Body of pancreas (tissue), 4 donors: ENCODE measurements at regions not wholly inside any gene's neighbourhood (a gene's known extent, or its start where the extent isn't known, plus 50 kb on each side); places are given as distances from the start of the nearest gene placed in this dataset.
"Not testable (repeated sequence)": the region's sequence is repeated elsewhere in the genome, so short reads cannot be mapped to it uniquely, and the experiment has no call there.

Experiments used
- ATAC-seq: fragments of 150-250 bp; one replicate; pipeline ENCODE4 v1.9.1; 2016
- DNase-seq, 4 donors: peaks; one replicate each; pipeline ENCODE4 v3.0.0-alpha.2; 2019
- H3K27ac ChIP-seq, 4 donors: fragments of 200-600 bp; sonication (generic); 1 replicate in 3 of 4; 2 replicates in 1 of 4; pipeline versions ENCODE4 v1.5.1 to v1.6.1; 2016 to 2019; ENCODE audit warnings: mild to moderate bottlenecking in 1 of 4, mixed read lengths in 1 of 4, moderate library complexity in 1 of 4
- H3K27me3 ChIP-seq, 2 donors: fragments of 200-600 bp; sonication (generic); one replicate each; pipeline ENCODE4 v1.6.0; 2016; ENCODE audit warnings: mild to moderate bottlenecking in 1 of 2
- H3K36me3 ChIP-seq, 2 donors: fragments of 200-600 bp; sonication (generic); replicated peaks in 1 of 2; 2 replicates each; pipeline ENCODE4 v1.5.1; 2016; ENCODE audit warnings: low read depth in 2 of 2; ENCODE audit not compliant: insufficient read depth in 1 of 2
- H3K4me1 ChIP-seq: fragments of 200-600 bp; sonication (generic); one replicate; pipeline ENCODE4 v1.6.0; 2016
- H3K4me3 ChIP-seq, 2 donors: fragments of 200-600 bp; sonication (generic); 1 replicate in 1 of 2; 2 replicates in 1 of 2; pipeline ENCODE4 v1.5.1; 2016 to 2019
- H3K9me3 ChIP-seq, 3 donors: fragments of 200-600 bp; sonication (generic); 1 replicate in 2 of 3; 2 replicates in 1 of 3; pipeline ENCODE4 v1.5.1; 2016
- CTCF ChIP-seq, 7 experiments: fragments of 450-650 bp in 4 of 7; fragments of 200-600 bp in 3 of 7; sonication (generic) in 3 of 7; IDR thresholded peaks; one replicate each; pipeline ENCODE4 v1.5.1; 2016 to 2019; ENCODE audit warnings: antibody characterized with exemption in 7 of 7
- POLR2A ChIP-seq, 3 donors: fragments of 450-650 bp; IDR thresholded peaks; one replicate each; pipeline ENCODE4 v1.6.1; 2016; ENCODE audit warnings: antibody characterized with exemption in 3 of 3, mild to moderate bottlenecking in 2 of 3
- WGBS, 2 donors: methylation state at CpG; one replicate each; pipeline ENCODE4 v1.1.5; 2017; 5-methylcytosine and 5-hydroxymethylcytosine counted together
- intact Hi-C: fragments of 100-400 bp; cut with DNase I; formaldehyde crosslinking; loops from one replicate; pipeline ENCODE4 v1.15.1; 2023

DNA sequence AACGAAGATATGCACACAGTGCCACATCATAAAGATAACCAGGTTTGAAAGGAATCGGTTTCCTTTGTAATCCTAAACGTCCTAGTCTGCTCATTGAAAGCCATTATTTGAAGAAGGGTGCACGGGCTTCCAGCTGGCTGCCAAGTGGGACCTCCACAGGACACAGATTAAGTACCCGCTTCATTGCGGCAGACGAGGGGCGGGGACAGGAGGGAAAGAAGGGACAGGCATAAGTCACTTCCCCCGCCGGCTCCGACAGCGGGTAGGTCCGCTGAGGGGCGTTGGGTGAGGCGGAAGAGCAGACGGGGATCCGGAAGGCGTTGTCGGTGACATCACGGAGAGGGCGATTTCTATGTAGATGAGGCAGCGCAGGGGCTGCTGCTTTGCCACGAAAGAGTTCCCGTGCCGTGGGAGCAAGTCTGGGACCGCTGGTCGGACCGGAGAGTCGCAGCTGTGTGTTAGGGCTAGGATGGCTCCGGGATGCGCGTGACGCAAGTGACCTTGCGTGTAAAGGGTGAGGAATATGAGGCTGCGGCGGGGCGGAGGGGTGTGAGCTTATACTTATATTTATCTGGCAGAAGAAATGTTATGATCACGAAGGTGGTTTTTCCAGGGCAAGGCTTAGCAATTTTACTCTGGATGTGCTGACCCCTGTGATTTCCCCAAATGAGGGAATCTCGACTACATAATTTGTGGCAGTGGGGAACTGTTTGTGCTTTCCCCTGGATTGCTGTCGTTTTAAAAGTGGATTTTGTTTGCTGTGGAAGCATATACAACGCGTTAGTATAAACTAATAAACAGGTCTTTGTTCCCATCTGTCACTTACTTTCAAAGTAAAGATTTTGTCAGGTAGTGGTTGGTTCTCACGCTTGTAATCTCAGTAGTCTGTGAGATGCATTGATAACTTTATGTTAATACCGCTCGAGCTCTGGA, 80.7 kb downstream of the PPIAL4G start:
- peak; percentile 95 for ATAC-seq
- intact Hi-C loops: not testable (repeated sequence)

GRCh38 chr1:148397516-148397915, 85.6 kb downstream of the PPIAL4G start:
- H3K27ac ChIP-seq, H3K36me3 ChIP-seq, H3K27me3 ChIP-seq, ATAC-seq, H3K4me1 ChIP-seq, H3K9me3 ChIP-seq, H3K4me3 ChIP-seq, intact Hi-C loops, DNase-seq: not testable (repeated sequence)
- WGBS, 2 donors: 0 to 32% methylated on average over 1 of the region's 1 CpG

More for the DNA sequence above, 80.7 kb downstream of the PPIAL4G start:
- 1 to 4% methylated on average over 41 to 45 of the region's 45 CpGs for WGBS, 2 donors
- not testable (repeated sequence) for H3K9me3 ChIP-seq, H3K36me3 ChIP-seq, H3K27me3 ChIP-seq, H3K4me1 ChIP-seq
- DNase-seq: peak; percentile 69 to 85 (median 76)
- Histone ChIP-seq H3K27ac (peak overlapping the region in 3 of 4 donors; percentile 41 to 58 (median 52)), H3K4me3 (peak overlapping the region; percentile 6 to 19)
- TF ChIP-seq POLR2A (IDR thresholded peaks at IDR 0.05): peak; percentile 26 to 77 (median 77)

GRCh38 chr1:148392505-148392904, 90.6 kb downstream of the PPIAL4G start:
- H3K9me3 ChIP-seq, H3K27ac ChIP-seq, H3K4me1 ChIP-seq, DNase-seq, H3K27me3 ChIP-seq, intact Hi-C loops, H3K36me3 ChIP-seq, H3K4me3 ChIP-seq, ATAC-seq: not testable (repeated sequence)
- 92 to 97% methylated on average over 2 of the region's 2 CpGs for WGBS, 2 donors

DNA sequence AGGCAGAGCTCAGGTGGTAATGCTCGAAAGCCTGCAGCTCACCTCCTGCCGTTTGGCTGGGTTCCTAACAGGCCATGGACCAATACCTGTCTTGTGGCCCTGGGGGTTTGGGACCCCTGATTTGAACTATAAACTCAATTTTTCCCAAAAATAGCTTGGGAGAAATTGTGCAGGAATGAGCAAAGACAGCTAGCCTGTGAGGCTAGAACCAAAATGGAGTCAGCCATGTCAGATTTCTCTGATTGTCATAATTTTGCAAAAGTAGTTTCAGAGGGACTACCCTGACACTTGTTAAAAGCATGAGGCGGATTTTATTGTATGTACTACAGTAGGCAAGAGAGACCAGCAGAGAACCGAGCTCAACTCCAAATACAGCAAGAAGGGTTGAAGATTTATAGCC, 91.8 kb downstream of the PPIAL4G start:
- H3K27ac ChIP-seq, H3K4me3 ChIP-seq, ATAC-seq, H3K9me3 ChIP-seq, intact Hi-C loops, H3K27me3 ChIP-seq, H3K4me1 ChIP-seq, H3K36me3 ChIP-seq, DNase-seq: not testable (repeated sequence)
- 62 to 75% methylated on average over 4 of the region's 4 CpGs for WGBS, 2 donors

- Histone ChIP-seq H3K27me3 (no peaks in the 10 kb centered on the region), H3K9me3 (no peaks in the 10 kb centered on the region), H3K36me3 (no peaks in the 10 kb centered on the region), H3K4me1 (no peaks in the 10 kb centered on the region), H3K27ac (peak overlapping the region; percentile 78 to 94 (median 88)), H3K4me3 (peak overlapping the region in 1 of 2 donors; percentile 7)
- ATAC-seq (no peak), DNase-seq (no peak)
- intact Hi-C loops: no loop called here
- 12% methylated on average over 6 of the region's 6 CpGs for whole genome bisulfite sequencing, 2 donors
- TF ChIP-seq POLR2A (IDR thresholded peaks at IDR 0.05): no peak
- TF ChIP-seq CTCF (IDR thresholded peaks at IDR 0.05): no peak
Observed at GRCh38 chr1:148389027-148389339, 94.1 kb downstream of the PPIAL4G start.

DNA sequence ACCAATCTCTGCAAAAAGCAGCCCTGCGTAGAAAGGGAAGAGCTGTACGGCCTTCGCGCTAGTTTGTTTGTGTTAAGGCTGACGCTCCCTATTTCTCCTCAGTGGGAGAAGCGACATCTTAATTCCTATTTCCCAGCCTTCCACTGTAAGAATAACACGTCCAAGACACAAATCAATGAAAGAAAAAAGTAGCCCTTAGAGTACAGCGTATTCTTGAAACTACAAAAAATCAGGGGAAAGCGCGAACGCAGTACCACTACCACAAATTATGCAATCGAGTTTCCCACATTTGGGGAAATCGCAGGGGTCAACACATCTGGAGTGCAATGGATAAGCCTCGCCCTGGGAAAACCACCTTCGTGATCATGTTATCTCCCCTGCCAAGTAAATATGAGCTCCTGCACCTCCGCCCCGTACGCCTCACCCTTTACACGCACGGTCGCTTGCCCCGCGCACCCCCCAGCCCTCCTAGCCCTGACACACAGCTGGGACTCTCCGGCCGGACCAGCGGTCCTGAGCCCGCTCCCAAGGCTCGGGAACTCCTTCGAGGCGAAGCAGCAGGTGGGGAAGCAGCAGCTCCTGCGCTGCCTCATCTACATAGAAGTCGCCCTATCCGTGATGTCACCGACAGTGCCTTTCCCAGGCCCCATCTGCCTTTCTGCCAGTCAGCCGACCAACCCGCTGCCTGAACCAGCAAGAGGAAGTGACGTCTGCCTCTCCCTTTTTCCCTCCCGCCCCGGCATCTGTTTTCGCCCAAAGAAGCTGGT, 94.7 kb downstream of the PPIAL4G start:
- intact Hi-C loops: no loop called here
- WGBS, 2 donors: 5 to 6% methylated on average over 36 to 40 of the region's 40 CpGs
- TF ChIP-seq CTCF (IDR thresholded peaks at IDR 0.05): peak in 1 of 7 experiments; percentile 7
- TF ChIP-seq POLR2A (IDR thresholded peaks at IDR 0.05): peak; percentile 69 to 90 (median 87)
- no peaks in the 10 kb centered on the region for H3K36me3 ChIP-seq
- H3K27me3 ChIP-seq: no peaks in the 10 kb centered on the region
- no peaks in the 10 kb centered on the region for H3K4me1 ChIP-seq
- H3K9me3 ChIP-seq: no peaks in the 10 kb centered on the region
- ATAC-seq: peak; percentile 97
- DNase-seq: peak; percentile 90 to 95 (median 92)
- peak overlapping the region in 1 of 2 donors; percentile 7 for H3K4me3 ChIP-seq
- H3K27ac ChIP-seq: peak overlapping the region; percentile 78 to 94 (median 88)

GRCh38 chr1:148387949-148388259, 95.2 kb downstream of the PPIAL4G start:
- intact Hi-C loops, H3K27me3 ChIP-seq, H3K36me3 ChIP-seq, H3K4me3 ChIP-seq, H3K4me1 ChIP-seq, ATAC-seq, DNase-seq, H3K9me3 ChIP-seq: not testable (repeated sequence)
- WGBS, 2 donors: 71 to 81% methylated on average over 7 to 9 of the region's 9 CpGs
- H3K27ac ChIP-seq: peak overlapping the region in 3 of 4 donors; percentile 86 to 94 (median 90)

GRCh38 chr1:148387122-148387948, 95.8 kb downstream of the PPIAL4G start:
- H3K27ac ChIP-seq, H3K4me3 ChIP-seq, H3K27me3 ChIP-seq, H3K36me3 ChIP-seq, ATAC-seq, intact Hi-C loops, H3K9me3 ChIP-seq, DNase-seq, H3K4me1 ChIP-seq: not testable (repeated sequence)
- 86 to 87% methylated on average over 18 of the region's 18 CpGs for WGBS, 2 donors
